BLaER1 treated with 17β-estradiol and CSF1 and Interleukin-3, amounts not matched to agents 10 nM and 100 nM (cell line): ENCODE measurements at regions not wholly inside any gene's neighbourhood (a gene's known extent, or its start where the extent isn't known, plus 50 kb on each side); places are given as distances from the start of the nearest gene placed in this dataset.

Source experiments
- H3K27ac ChIP-seq, 11 experiments: shearing (Covaris generic); formaldehyde crosslinking; 2 replicates each; pipeline ENCODE4 v1.8.1; 2022
- H3K27me3 ChIP-seq, 11 experiments: shearing (Covaris generic); formaldehyde crosslinking; 2 replicates each; pipeline ENCODE4 v1.8.1; 2022
- H3K36me3 ChIP-seq, 11 experiments: shearing (Covaris generic); formaldehyde crosslinking; 2 replicates each; pipeline ENCODE4 v1.8.1; 2022
- H3K4me1 ChIP-seq, 10 experiments: shearing (Covaris generic); formaldehyde crosslinking; 2 replicates each; pipeline ENCODE4 v1.8.1; 2022
- H3K4me2 ChIP-seq, 11 experiments: shearing (Covaris generic); formaldehyde crosslinking; 2 replicates each; pipeline ENCODE4 v1.8.1; 2022
- H3K4me3 ChIP-seq, 10 experiments: shearing (Covaris generic); formaldehyde crosslinking; 2 replicates each; pipeline ENCODE4 v1.8.1; 2022
- H3K9ac ChIP-seq, 11 experiments: shearing (Covaris generic); formaldehyde crosslinking; 2 replicates each; pipeline ENCODE4 v1.8.1; 2022
- H3K9me3 ChIP-seq, 11 experiments: shearing (Covaris generic); formaldehyde crosslinking; replicated peaks in 1 of 11; 2 replicates each; pipeline ENCODE4 v1.8.1; 2022
- H4K20me1 ChIP-seq, 11 experiments: shearing (Covaris generic); formaldehyde crosslinking; 2 replicates each; pipeline ENCODE4 v1.8.1; 2022
- Cebpa-rat ChIP-seq, 11 experiments: shearing (Covaris generic); IDR thresholded peaks; 2 replicates each; pipeline ENCODE4 v1.8.1; 2022

GRCh38 chr16:11460820-11461594 is 115.7 kb downstream of the RMI2 start:
- H3K4me2 ChIP-seq: no peak overlapping the region
- no peak for TF ChIP-seq Cebpa-rat (IDR thresholded peaks at IDR 0.05)
- H3K36me3 ChIP-seq: no peaks in the 10 kb centered on the region
- H3K4me1 ChIP-seq: peaks cover 0 to 8% (median 4%) of the 10 kb centered on the region in 10 experiments; a peak in 6 of 20 replicates
- no peaks in the 10 kb centered on the region for H4K20me1 ChIP-seq
- no peaks in the 10 kb centered on the region for H3K27me3 ChIP-seq
- no peak overlapping the region for H3K9ac ChIP-seq
- no peak overlapping the region for H3K27ac ChIP-seq
- no peaks in the 10 kb centered on the region for H3K9me3 ChIP-seq
- no peak overlapping the region for H3K4me3 ChIP-seq

DNA sequence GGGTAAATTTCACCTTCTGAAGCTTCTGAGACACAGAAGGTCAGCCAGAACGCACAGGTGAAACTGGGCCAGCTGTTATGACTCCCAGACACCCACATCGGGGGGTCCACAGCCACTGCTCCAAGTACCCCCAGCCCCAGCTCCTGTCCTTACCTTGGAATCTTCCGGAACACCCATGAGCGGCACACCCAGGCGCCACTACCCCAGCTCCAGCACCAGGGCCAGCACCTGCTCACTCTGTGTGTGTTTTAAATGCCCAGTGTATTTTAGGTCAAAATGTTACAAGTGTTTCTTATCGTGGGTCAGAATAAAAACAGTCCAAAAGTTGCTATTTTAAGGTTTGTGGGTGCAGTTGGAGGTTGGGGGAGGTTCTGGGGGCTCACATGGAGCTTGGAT is 116.3 kb downstream of the RMI2 start:
- Histone ChIP-seq H3K9ac (no peak overlapping the region), H3K9me3 (no peaks in the 10 kb centered on the region), H3K4me1 (peaks cover 0 to 8% (median 4%) of the 10 kb centered on the region in 10 experiments; a peak in 6 of 20 replicates), H3K4me2 (no peak overlapping the region), H3K36me3 (no peaks in the 10 kb centered on the region), H3K27me3 (no peaks in the 10 kb centered on the region), H4K20me1 (no peaks in the 10 kb centered on the region), H3K27ac (no peak overlapping the region), H3K4me3 (no peak overlapping the region)
- no peak for TF ChIP-seq Cebpa-rat (IDR thresholded peaks at IDR 0.05)

DNA sequence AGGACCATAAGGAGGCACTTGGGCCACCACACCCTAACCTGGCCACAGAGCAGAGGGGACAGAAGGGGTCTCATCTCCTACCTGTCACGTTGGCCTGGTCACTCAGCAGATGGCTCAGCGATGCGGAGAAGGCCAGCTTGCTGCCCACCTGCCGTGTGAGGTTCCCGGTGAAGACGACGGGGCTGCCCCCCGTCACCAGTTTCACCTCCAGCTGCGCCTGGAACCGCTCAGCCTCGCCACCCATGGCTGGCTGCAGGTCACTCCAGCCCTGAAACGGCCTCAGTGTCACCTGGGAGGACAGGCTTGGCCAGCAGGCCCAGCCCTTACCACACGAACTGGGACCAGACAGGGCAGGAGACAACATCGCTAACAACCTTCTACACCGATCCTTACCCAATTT is 116.8 kb downstream of the RMI2 start:
- no peak overlapping the region for H3K9ac ChIP-seq
- no peak for TF ChIP-seq Cebpa-rat (IDR thresholded peaks at IDR 0.05)
- H3K4me3 ChIP-seq: no peak overlapping the region
- no peaks in the 10 kb centered on the region for H4K20me1 ChIP-seq
- no peaks in the 10 kb centered on the region for H3K27me3 ChIP-seq
- H3K9me3 ChIP-seq: no peaks in the 10 kb centered on the region
- H3K27ac ChIP-seq: no peak overlapping the region
- no peaks in the 10 kb centered on the region for H3K36me3 ChIP-seq
- peaks cover 0 to 8% (median 4%) of the 10 kb centered on the region in 10 experiments; a peak in 6 of 20 replicates for H3K4me1 ChIP-seq
- H3K4me2 ChIP-seq: no peak overlapping the region

- Histone ChIP-seq H3K27ac (no peak overlapping the region), H3K36me3 (no peaks in the 10 kb centered on the region), H3K4me1 (peaks cover 0 to 8% (median 4%) of the 10 kb centered on the region in 10 experiments; a peak in 6 of 20 replicates), H3K4me2 (no peak overlapping the region), H3K4me3 (no peak overlapping the region), H3K27me3 (no peaks in the 10 kb centered on the region), H4K20me1 (no peaks in the 10 kb centered on the region), H3K9ac (no peak overlapping the region), H3K9me3 (no peaks in the 10 kb centered on the region)
- TF ChIP-seq Cebpa-rat (IDR thresholded peaks at IDR 0.05): no peak
These were observed 117.6 kb downstream of the RMI2 start for GRCh38 chr16:11462861-11463260.

DNA sequence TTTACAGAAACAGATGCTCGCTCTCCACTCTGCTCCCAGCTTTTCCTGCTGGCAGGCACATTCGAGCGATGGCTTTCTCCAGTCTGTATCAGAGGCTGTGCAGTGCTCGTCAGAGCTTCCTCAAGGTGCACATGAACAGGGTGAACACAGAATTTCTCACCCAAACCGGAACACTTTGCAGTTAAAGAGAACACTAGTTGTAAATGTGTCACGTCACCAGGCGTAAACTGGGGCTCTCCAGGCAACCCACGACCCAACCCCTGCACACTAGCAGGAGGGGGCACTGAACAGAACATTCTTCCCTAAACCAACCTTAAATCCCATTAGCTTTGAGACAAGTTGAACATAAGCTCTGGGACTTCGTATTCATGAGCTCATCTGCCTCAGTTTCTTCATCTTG is 119.0 kb downstream of the RMI2 start:
- no peaks in the 10 kb centered on the region for H3K27me3 ChIP-seq
- H3K4me2 ChIP-seq: no peak overlapping the region
- no peak for TF ChIP-seq Cebpa-rat (IDR thresholded peaks at IDR 0.05)
- no peaks in the 10 kb centered on the region for H3K9me3 ChIP-seq
- H3K4me3 ChIP-seq: no peak overlapping the region
- H3K36me3 ChIP-seq: no peaks in the 10 kb centered on the region
- no peak overlapping the region for H3K9ac ChIP-seq
- H3K27ac ChIP-seq: no peak overlapping the region
- H3K4me1 ChIP-seq: peaks cover 0 to 5% (median 2%) of the 10 kb centered on the region in 10 experiments; a peak in 4 of 20 replicates
- H4K20me1 ChIP-seq: no peaks in the 10 kb centered on the region

GRCh38 chr16:11465675-11466074 is 120.4 kb downstream of the RMI2 start:
- H3K9me3 ChIP-seq: no peaks in the 10 kb centered on the region
- no peak overlapping the region for H3K9ac ChIP-seq
- H3K27me3 ChIP-seq: no peaks in the 10 kb centered on the region
- no peak overlapping the region for H3K27ac ChIP-seq
- no peaks in the 10 kb centered on the region for H3K4me1 ChIP-seq
- no peak overlapping the region for H3K4me2 ChIP-seq
- no peak for TF ChIP-seq Cebpa-rat (IDR thresholded peaks at IDR 0.05)
- no peaks in the 10 kb centered on the region for H3K36me3 ChIP-seq
- H3K4me3 ChIP-seq: no peak overlapping the region
- H4K20me1 ChIP-seq: no peaks in the 10 kb centered on the region

DNA sequence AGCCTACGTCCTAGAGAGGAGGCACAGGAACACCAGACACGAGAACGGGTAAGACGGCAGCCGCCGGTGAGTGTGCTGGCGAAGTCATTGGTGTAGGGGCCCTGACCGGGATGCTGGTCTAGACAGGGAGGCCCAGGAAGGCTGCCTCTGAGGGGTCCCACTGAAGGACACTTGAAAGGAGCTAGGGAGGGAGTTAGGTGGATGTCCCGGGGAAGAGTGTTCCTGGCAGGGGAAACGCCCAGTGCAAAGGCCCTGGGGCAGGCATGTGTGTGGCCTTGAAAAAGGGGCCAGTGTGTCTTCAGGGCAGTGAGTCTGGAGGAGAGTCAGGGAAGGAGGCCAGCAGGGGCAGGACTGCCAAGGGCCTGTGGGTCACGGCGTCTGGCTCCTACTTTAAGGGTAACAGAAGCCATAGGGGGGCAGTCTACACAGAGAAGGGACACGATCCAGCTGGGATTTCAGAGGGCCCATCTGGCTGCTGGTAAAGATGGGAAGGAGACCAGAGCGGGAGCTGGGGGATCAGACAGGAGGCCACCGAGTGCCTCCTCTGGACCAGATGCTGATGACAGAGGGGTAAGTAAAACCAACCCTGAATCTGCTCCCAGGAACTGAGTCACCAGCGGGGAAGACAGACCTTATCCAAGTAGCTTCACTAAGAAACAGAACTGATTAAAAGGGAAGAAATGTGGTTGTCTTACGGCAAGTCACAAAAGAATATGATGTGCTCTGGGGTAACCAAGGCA is 115.9 kb downstream of the LITAF start:
- H3K4me2 ChIP-seq: no peak overlapping the region
- no peak overlapping the region for H3K27ac ChIP-seq
- H3K9me3 ChIP-seq: no peaks in the 10 kb centered on the region
- 0 out of 20 replicates have a peak, but pooled peaks cover 0 to 3% (median 0%) of the 10 kb centered on the region in 10 experiments for H3K4me1 ChIP-seq
- no peak overlapping the region for H3K4me3 ChIP-seq
- no peaks in the 10 kb centered on the region for H3K27me3 ChIP-seq
- no peaks in the 10 kb centered on the region for H4K20me1 ChIP-seq
- no peak for TF ChIP-seq Cebpa-rat (IDR thresholded peaks at IDR 0.05)
- H3K9ac ChIP-seq: no peak overlapping the region
- H3K36me3 ChIP-seq: no peaks in the 10 kb centered on the region

DNA sequence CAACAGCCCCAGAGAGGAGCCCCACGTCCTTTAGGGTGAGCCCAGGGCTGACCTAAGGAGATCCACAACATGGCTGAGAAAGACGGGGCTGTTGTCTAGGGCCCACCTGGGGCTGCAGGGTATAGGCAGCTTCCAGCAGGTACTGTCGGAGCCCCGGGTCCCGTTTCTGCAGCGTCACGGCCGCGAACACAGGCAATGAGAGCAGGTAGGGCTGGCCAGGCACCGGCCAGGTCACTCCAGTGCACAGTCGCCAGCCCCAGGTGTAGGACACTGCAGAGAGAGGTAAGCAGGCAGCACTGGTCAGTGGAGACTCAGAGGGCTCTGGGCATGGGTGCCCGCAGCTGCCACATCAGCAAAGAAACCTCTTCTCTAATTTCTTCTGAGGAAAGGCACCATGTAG is 115.2 kb downstream of the LITAF start:
- Histone ChIP-seq H3K4me2 (no peak overlapping the region), H3K4me3 (no peak overlapping the region), H3K9me3 (no peaks in the 10 kb centered on the region), H3K4me1 (0 out of 20 replicates have a peak, but pooled peaks cover 0 to 3% (median 0%) of the 10 kb centered on the region in 10 experiments), H3K9ac (no peak overlapping the region), H3K27me3 (no peaks in the 10 kb centered on the region), H3K27ac (no peak overlapping the region), H3K36me3 (no peaks in the 10 kb centered on the region), H4K20me1 (no peaks in the 10 kb centered on the region)
- no peak for TF ChIP-seq Cebpa-rat (IDR thresholded peaks at IDR 0.05)

- no peaks in the 10 kb centered on the region for H3K27me3 ChIP-seq
These were observed 114.3 kb downstream of the LITAF start for GRCh38 chr16:11472410-11472809.

More at GRCh38 chr16:11472410-11472809, 114.3 kb downstream of the LITAF start:
- H3K9ac ChIP-seq: no peak overlapping the region
- no peak overlapping the region for H3K4me2 ChIP-seq
- 0 out of 20 replicates have a peak, but pooled peaks cover 0 to 3% (median 0%) of the 10 kb centered on the region in 10 experiments for H3K4me1 ChIP-seq
- no peaks in the 10 kb centered on the region for H3K36me3 ChIP-seq
- H4K20me1 ChIP-seq: no peaks in the 10 kb centered on the region
- TF ChIP-seq Cebpa-rat (IDR thresholded peaks at IDR 0.05): no peak
- H3K9me3 ChIP-seq: no peaks in the 10 kb centered on the region
- no peak overlapping the region for H3K27ac ChIP-seq
- no peak overlapping the region for H3K4me3 ChIP-seq
